Fibroblast of lung (primary cell): ENCODE measurements at regions not wholly inside any gene's neighbourhood (a gene's known extent, or its start where the extent isn't known, plus 50 kb on each side); places are given as distances from the start of the nearest gene placed in this dataset.

Experiments
- EZH2 ChIP-seq: IDR thresholded peaks from 2 replicates; pipeline ENCODE4 v1.5.1; 2012; ENCODE audit warnings: low read length, control low read depth, mild to moderate bottlenecking; ENCODE audit errors: missing control alignments
- TF ChIP-seq, protein P1 (sequence below), 2 donors: IDR thresholded peaks in 1 of 2; conservative IDR thresholded peaks in 1 of 2; 1 replicate in 1 of 2; 2 replicates in 1 of 2; pipeline ENCODE4 v1.5.1; 2011 to 2012; ENCODE audit warnings: low read length in 2 of 2, control low read depth in 1 of 2, inconsistent platforms in 1 of 2, low read depth in 1 of 2, mild to moderate bottlenecking in 1 of 2

GRCh38 chr11:27217948-27218420 lies 145.0 kb downstream of the CCDC34 start:
- TF ChIP-seq, protein P1, sequence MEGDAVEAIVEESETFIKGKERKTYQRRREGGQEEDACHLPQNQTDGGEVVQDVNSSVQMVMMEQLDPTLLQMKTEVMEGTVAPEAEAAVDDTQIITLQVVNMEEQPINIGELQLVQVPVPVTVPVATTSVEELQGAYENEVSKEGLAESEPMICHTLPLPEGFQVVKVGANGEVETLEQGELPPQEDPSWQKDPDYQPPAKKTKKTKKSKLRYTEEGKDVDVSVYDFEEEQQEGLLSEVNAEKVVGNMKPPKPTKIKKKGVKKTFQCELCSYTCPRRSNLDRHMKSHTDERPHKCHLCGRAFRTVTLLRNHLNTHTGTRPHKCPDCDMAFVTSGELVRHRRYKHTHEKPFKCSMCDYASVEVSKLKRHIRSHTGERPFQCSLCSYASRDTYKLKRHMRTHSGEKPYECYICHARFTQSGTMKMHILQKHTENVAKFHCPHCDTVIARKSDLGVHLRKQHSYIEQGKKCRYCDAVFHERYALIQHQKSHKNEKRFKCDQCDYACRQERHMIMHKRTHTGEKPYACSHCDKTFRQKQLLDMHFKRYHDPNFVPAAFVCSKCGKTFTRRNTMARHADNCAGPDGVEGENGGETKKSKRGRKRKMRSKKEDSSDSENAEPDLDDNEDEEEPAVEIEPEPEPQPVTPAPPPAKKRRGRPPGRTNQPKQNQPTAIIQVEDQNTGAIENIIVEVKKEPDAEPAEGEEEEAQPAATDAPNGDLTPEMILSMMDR (conservative IDR thresholded peaks at IDR 0.05 in 1 of 2, IDR thresholded peaks at IDR 0.05 in 1 of 2; ENCODE audit: low read depth in 1 of 2, low read length in 2 of 2) = no peak
- no peak for TF ChIP-seq EZH2
